GM13976 (cell line): ENCODE measurements at regions not wholly inside any gene's neighbourhood (a gene's known extent, or its start where the extent isn't known, plus 50 kb on each side); places are given as distances from the start of the nearest gene placed in this dataset.

ENCODE experiments used
- DNase-seq: peaks from one replicate; pipeline ENCODE4 v3.0.0; 2012; ENCODE audit warnings: low spot score
- in situ Hi-C: fragments of 300-500 bp; cut with MboI; formaldehyde crosslinking; loops from one replicate; pipeline ENCODE4 v1.12.0; 2022; ENCODE audit warnings: low sequenced_read_pairs, mixed read lengths, inconsistent platforms; ENCODE audit not compliant: unreplicated experiment
- TF ChIP-seq, protein P1 (sequence below): IDR thresholded peaks from 2 replicates; pipeline ENCODE4 v1.5.1; 2012; ENCODE audit warnings: borderline replicate concordance, mild to moderate bottlenecking; ENCODE audit not compliant: insufficient read depth; ENCODE audit errors: extremely low read depth, missing control alignments, control extremely low read depth

DNA sequence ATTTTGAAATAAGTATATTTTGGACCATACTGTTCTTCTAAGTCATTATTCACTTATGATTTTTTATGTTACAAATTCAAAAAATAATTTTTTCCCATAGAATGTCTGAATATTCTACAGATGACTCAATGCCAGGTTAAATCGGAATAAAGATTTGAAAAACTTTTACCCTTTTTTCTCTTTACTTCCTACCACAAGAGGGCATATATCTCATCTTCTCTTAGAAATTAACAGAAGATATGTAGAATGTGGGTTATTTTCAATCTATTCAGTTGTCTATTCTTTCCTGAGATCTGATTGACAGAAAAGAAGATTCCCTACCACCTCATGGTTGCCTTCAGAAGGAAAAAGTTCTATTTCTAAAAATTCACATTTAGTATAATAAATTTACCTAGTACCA is 53.0 kb upstream of the KITLG start:
- no peak for DNase-seq
- TF ChIP-seq, protein P1, sequence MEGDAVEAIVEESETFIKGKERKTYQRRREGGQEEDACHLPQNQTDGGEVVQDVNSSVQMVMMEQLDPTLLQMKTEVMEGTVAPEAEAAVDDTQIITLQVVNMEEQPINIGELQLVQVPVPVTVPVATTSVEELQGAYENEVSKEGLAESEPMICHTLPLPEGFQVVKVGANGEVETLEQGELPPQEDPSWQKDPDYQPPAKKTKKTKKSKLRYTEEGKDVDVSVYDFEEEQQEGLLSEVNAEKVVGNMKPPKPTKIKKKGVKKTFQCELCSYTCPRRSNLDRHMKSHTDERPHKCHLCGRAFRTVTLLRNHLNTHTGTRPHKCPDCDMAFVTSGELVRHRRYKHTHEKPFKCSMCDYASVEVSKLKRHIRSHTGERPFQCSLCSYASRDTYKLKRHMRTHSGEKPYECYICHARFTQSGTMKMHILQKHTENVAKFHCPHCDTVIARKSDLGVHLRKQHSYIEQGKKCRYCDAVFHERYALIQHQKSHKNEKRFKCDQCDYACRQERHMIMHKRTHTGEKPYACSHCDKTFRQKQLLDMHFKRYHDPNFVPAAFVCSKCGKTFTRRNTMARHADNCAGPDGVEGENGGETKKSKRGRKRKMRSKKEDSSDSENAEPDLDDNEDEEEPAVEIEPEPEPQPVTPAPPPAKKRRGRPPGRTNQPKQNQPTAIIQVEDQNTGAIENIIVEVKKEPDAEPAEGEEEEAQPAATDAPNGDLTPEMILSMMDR: no peak
- in situ Hi-C loops: loop anchor here (25.0 kb wide), 1 partner anchor 354 kb away; no protein-coding TSS in a partner anchor

DNA sequence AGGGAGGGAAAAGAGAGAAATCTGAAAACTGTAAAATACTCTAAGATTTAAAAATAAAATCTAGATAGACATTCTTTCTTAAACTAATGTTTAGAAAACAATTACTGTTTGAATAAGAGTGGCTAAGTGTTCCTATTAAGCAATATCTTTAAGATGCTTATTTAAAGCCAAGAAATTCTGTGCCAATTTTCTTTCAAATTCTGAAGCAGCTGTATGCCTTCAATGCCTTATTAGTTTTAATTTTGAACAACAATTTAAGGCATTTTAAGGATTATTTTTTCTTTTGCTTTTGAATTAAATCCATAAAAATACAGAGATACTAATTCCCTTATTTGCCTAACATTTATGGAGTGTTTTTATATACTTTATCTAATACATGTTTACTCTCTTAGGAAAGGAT is 50.3 kb upstream of the KITLG start:
- TF ChIP-seq, protein P1: no peak
- in situ Hi-C loops: loop anchor here (25.0 kb wide), 1 partner anchor 357 kb away; no protein-coding TSS in a partner anchor
- DNase-seq: no peak
